PFSK-1 (cell line): ENCODE measurements at regions not wholly inside any gene's neighbourhood (a gene's known extent, or its start where the extent isn't known, plus 50 kb on each side); places are given as distances from the start of the nearest gene placed in this dataset.

Experiments used
- FOXP2 ChIP-seq: optimal IDR thresholded peaks from 2 replicates; pipeline ENCODE3; 2011; ENCODE audit warnings: borderline replicate concordance, control low read depth, inconsistent platforms; ENCODE audit not compliant: insufficient read depth; ENCODE audit errors: extremely low read length, extremely low read depth
- POLR2AphosphoS5 ChIP-seq: IDR thresholded peaks from 2 replicates; pipeline ENCODE4 v1.6.1; 2012; ENCODE audit warnings: low read depth, mild to moderate bottlenecking, control low read depth, low read length, moderate library complexity
- REST ChIP-seq, 2 experiments: IDR thresholded peaks; 2 replicates each; pipeline versions ENCODE4 v1.6.1 to v1.8.0; 2011 to 2012; ENCODE audit warnings: low read depth in 2 of 2, low read length in 2 of 2, control low read depth in 1 of 2, inconsistent platforms in 1 of 2, mild to moderate bottlenecking in 1 of 2, moderate library complexity in 1 of 2; ENCODE audit not compliant: insufficient read depth in 1 of 2
- SIN3A ChIP-seq: IDR thresholded peaks from 2 replicates; pipeline ENCODE4 v1.6.1; 2012; ENCODE audit warnings: mild to moderate bottlenecking, low read length, moderate library complexity, borderline replicate concordance; ENCODE audit not compliant: insufficient read depth
- TAF1 ChIP-seq: IDR thresholded peaks from 2 replicates; pipeline ENCODE4 v1.6.1; 2012; ENCODE audit warnings: low read length, control low read depth, borderline replicate concordance; ENCODE audit not compliant: insufficient read depth

- TF ChIP-seq REST (IDR thresholded peaks at IDR 0.05; ENCODE audit: insufficient read depth in 1 of 2, low read depth in 2 of 2, low read length in 2 of 2) (no peak), POLR2AphosphoS5 (no peak), FOXP2 (no peak), SIN3A (no peak), TAF1 (no peak)
These were observed 745.1 kb downstream of the LTN1 start for GRCh38 chr21:28247454-28248020.

GRCh38 chr21:28240586-28240985, 752.1 kb downstream of the LTN1 start:
- TF ChIP-seq POLR2AphosphoS5 (no peak), SIN3A (no peak), TAF1 (no peak), FOXP2 (no peak), REST (IDR thresholded peaks at IDR 0.05; ENCODE audit: insufficient read depth in 1 of 2, low read depth in 2 of 2, low read length in 2 of 2) (no peak)

- TF ChIP-seq SIN3A, result 0 out of 2 replicates have a peak, but pooled peaks have one; percentile 16
- no peak for TF ChIP-seq REST (IDR thresholded peaks at IDR 0.05; ENCODE audit: insufficient read depth in 1 of 2, low read depth in 2 of 2, low read length in 2 of 2)
- no peak for TF ChIP-seq FOXP2
- TF ChIP-seq TAF1, result no peak
- no peak for TF ChIP-seq POLR2AphosphoS5
These were observed 753.3 kb downstream of the LTN1 start for GRCh38 chr21:28239340-28239739.

GRCh38 chr21:28237661-28238060, 755.0 kb downstream of the LTN1 start:
- TF ChIP-seq FOXP2 (no peak), REST (IDR thresholded peaks at IDR 0.05; ENCODE audit: insufficient read depth in 1 of 2, low read depth in 2 of 2, low read length in 2 of 2) (no peak), TAF1 (no peak)

- no peak for TF ChIP-seq REST (IDR thresholded peaks at IDR 0.05; ENCODE audit: insufficient read depth in 1 of 2, low read depth in 2 of 2, low read length in 2 of 2)
- TF ChIP-seq FOXP2, result no peak
- TF ChIP-seq SIN3A, result no peak
- no peak for TF ChIP-seq POLR2AphosphoS5
- no peak for TF ChIP-seq TAF1
These were observed 757.3 kb downstream of the LTN1 start for GRCh38 chr21:28235169-28235895.
